Trophoblast cell (in vitro differentiated cells and primary cell): ENCODE measurements at regions not wholly inside any gene's neighbourhood (a gene's known extent, or its start where the extent isn't known, plus 50 kb on each side); places are given as distances from the start of the nearest gene placed in this dataset.

Experiments used
- DNase-seq, 2 donors: peaks; one replicate each; pipeline ENCODE4 v3.0.0-alpha.2; 2016
- H2AFZ ChIP-seq: 2 replicates; pipeline ENCODE4 v1.6.1; 2013; ENCODE audit warnings: low read length, moderate library complexity, mild to moderate bottlenecking; ENCODE audit not compliant: insufficient read depth, poor library complexity
- H2AK5ac ChIP-seq: 2 replicates; pipeline ENCODE4 v1.6.1; 2013; ENCODE audit warnings: mild to moderate bottlenecking, low read length
- H2BK120ac ChIP-seq: 2 replicates; pipeline ENCODE4 v1.6.1; 2013; ENCODE audit warnings: low read length, mild to moderate bottlenecking, moderate library complexity; ENCODE audit not compliant: insufficient read depth, poor library complexity
- H2BK12ac ChIP-seq: 2 replicates; pipeline ENCODE4 v1.6.1; 2013; ENCODE audit warnings: mild to moderate bottlenecking, low read length, moderate library complexity
- H2BK5ac ChIP-seq: 2 replicates; pipeline ENCODE4 v1.6.1; 2013; ENCODE audit warnings: low read length, low read depth, moderate library complexity, mild to moderate bottlenecking; ENCODE audit not compliant: poor library complexity
- H3K14ac ChIP-seq: 2 replicates; pipeline ENCODE4 v1.6.1; 2013; ENCODE audit warnings: mild to moderate bottlenecking, low read length
- H3K18ac ChIP-seq: 2 replicates; pipeline ENCODE4 v1.6.1; 2013; ENCODE audit warnings: mild to moderate bottlenecking, low read length
- H3K23ac ChIP-seq: 2 replicates; pipeline ENCODE4 v1.6.1; 2013; ENCODE audit warnings: low read length
- H3K27ac ChIP-seq: 2 replicates; pipeline ENCODE4 v1.5.1; 2013; ENCODE audit warnings: low read depth, mild to moderate bottlenecking, inconsistent platforms, low read length, moderate library complexity
- H3K27me3 ChIP-seq: 2 replicates; pipeline ENCODE4 v1.6.1; 2013; ENCODE audit warnings: inconsistent platforms, mild to moderate bottlenecking, low read length, moderate library complexity; ENCODE audit not compliant: insufficient read depth
- H3K36me3 ChIP-seq, 2 experiments: 1 replicate in 1 of 2; 2 replicates in 1 of 2; pipeline ENCODE4 v1.6.1; 2013; ENCODE audit warnings: low read length in 2 of 2, mild to moderate bottlenecking in 2 of 2, moderate library complexity in 1 of 2; ENCODE audit not compliant: insufficient read depth in 2 of 2, control insufficient read depth in 1 of 2
- H3K4ac ChIP-seq: 2 replicates; pipeline ENCODE4 v1.6.1; 2013; ENCODE audit warnings: low read depth, mild to moderate bottlenecking, low read length, moderate library complexity
- H3K4me1 ChIP-seq, 2 experiments: 1 replicate in 1 of 2; 2 replicates in 1 of 2; pipeline ENCODE4 v1.6.1; 2013; ENCODE audit warnings: low read length in 2 of 2, mild to moderate bottlenecking in 2 of 2, moderate library complexity in 1 of 2; ENCODE audit not compliant: insufficient read depth in 2 of 2, control insufficient read depth in 1 of 2
- H3K4me2 ChIP-seq: 2 replicates; pipeline ENCODE4 v1.6.1; 2013; ENCODE audit warnings: inconsistent platforms, mild to moderate bottlenecking, low read length, moderate library complexity
- H3K4me3 ChIP-seq: 2 replicates; pipeline ENCODE4 v1.5.1; 2013; ENCODE audit warnings: mild to moderate bottlenecking, low read depth, low read length, inconsistent platforms
- H3K79me1 ChIP-seq: one replicate; pipeline ENCODE4 v1.6.1; 2013; ENCODE audit warnings: low read length
- H3K79me2 ChIP-seq: 2 replicates; pipeline ENCODE4 v1.6.1; 2013; ENCODE audit warnings: low read length, mild to moderate bottlenecking; ENCODE audit not compliant: control insufficient read depth, insufficient read depth, poor library complexity
- H3K9ac ChIP-seq: 2 replicates; pipeline ENCODE4 v1.6.1; 2013; ENCODE audit warnings: mild to moderate bottlenecking, low read length
- H3K9me3 ChIP-seq: 2 replicates; pipeline ENCODE4 v1.6.1; 2013; ENCODE audit warnings: low read depth, mild to moderate bottlenecking, control low read depth, inconsistent platforms, low read length; ENCODE audit not compliant: insufficient read depth
- H4K12ac ChIP-seq: 2 replicates; pipeline ENCODE4 v1.6.1; 2013; ENCODE audit warnings: low read depth, mild to moderate bottlenecking, low read length, moderate library complexity
- H4K8ac ChIP-seq: 2 replicates; pipeline ENCODE4 v1.6.1; 2013; ENCODE audit warnings: low read depth, mild to moderate bottlenecking, low read length, moderate library complexity
- H4K91ac ChIP-seq: one replicate; pipeline ENCODE4 v1.6.1; 2013; ENCODE audit warnings: low read depth, mild to moderate bottlenecking, low read length, moderate library complexity
- WGBS: extraction: QIAGEN DNeasy Blood & Tissue Kit; methylation state at CpG from one replicate; pipeline ENCODE4 v1.1.7; 2013; ENCODE audit warnings: missing lambda C conversion rate; ENCODE audit not compliant: insufficient read length, insufficient coverage; ENCODE audit errors: extremely low coverage; 5-methylcytosine and 5-hydroxymethylcytosine counted together

DNA sequence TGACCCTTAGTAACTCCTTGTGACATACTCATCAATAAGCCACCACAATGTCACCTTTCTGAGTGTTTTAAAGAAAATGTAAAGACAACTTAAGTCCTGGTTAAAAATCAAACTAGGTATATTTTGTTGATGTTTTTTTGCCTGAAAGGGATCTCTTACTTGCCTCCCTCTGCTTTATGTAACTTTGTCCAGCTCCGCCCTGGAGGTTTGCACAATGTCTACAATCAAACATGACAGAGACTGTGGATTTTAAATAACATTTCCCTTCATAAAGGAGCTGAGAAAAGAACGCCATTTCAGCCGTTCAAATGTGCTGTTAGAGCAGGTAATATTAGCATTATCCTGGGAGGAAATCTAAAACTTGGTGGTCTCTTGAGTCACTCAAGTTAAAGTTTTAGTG, 613.9 kb downstream of the SOX5 start:
- H3K27me3 ChIP-seq, result no peaks in the 10 kb centered on the region

DNA sequence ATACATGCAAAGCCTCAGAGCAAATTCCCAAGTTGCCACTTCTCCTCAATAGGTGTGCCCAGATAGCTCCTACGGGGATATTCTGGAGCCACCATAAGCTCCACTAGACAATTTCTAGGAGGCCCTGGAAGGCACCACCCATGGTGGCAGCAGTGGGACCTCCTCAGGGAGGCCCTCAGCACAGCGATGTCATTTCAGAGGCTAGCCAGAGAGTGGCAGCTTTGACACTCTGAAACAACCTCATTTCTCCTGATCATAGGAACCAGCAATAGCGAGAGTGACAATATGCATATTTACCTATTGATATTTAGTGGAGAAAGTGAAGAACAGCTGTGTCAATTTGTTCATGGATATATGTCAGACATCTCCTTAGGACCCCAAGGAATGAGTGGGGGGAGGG, 612.3 kb downstream of the SOX5 start:
- Histone ChIP-seq H3K23ac (no peak overlapping the region), H2BK120ac (no peak overlapping the region), H3K9me3 (no peaks in the 10 kb centered on the region), H3K27ac (no peak overlapping the region), H2BK5ac (no peak overlapping the region), H2BK12ac (no peak overlapping the region), H3K4me3 (no peak overlapping the region), H3K4me1 (no peaks in the 10 kb centered on the region), H3K36me3 (no peaks in the 10 kb centered on the region), H2AK5ac (no peak overlapping the region), H3K79me1 (no peaks in the 10 kb centered on the region), H4K12ac (no peak overlapping the region), H3K14ac (no peak overlapping the region), H3K27me3 (no peaks in the 10 kb centered on the region), H3K4me2 (no peak overlapping the region), H3K79me2 (no peaks in the 10 kb centered on the region), H3K9ac (no peak overlapping the region), H3K4ac (no peak overlapping the region), H4K8ac (no peak overlapping the region), H3K18ac (no peak overlapping the region), H4K91ac (no peak overlapping the region), H2AFZ (no peak overlapping the region)
- DNase-seq, result no peak
- no CpG with 5 or more reads among the region's 3 CpGs for WGBS

More for the DNA sequence above, 613.9 kb downstream of the SOX5 start:
- Histone ChIP-seq H3K4ac (no peak overlapping the region), H3K4me1 (no peaks in the 10 kb centered on the region), H2BK12ac (no peak overlapping the region), H3K4me3 (no peak overlapping the region), H3K4me2 (no peak overlapping the region), H3K79me2 (no peaks in the 10 kb centered on the region), H3K9ac (no peak overlapping the region), H2AK5ac (no peak overlapping the region), H3K36me3 (no peaks in the 10 kb centered on the region), H3K27ac (no peak overlapping the region), H3K9me3 (no peaks in the 10 kb centered on the region), H4K8ac (no peak overlapping the region), H3K79me1 (no peaks in the 10 kb centered on the region), H3K14ac (no peak overlapping the region), H2AFZ (no peak overlapping the region), H2BK120ac (no peak overlapping the region), H3K18ac (no peak overlapping the region), H2BK5ac (no peak overlapping the region), H3K23ac (no peak overlapping the region), H4K91ac (no peak overlapping the region), H4K12ac (no peak overlapping the region)
- DNase-seq, result no peak
- no CpG with 5 or more reads among the region's 3 CpGs for WGBS

DNA sequence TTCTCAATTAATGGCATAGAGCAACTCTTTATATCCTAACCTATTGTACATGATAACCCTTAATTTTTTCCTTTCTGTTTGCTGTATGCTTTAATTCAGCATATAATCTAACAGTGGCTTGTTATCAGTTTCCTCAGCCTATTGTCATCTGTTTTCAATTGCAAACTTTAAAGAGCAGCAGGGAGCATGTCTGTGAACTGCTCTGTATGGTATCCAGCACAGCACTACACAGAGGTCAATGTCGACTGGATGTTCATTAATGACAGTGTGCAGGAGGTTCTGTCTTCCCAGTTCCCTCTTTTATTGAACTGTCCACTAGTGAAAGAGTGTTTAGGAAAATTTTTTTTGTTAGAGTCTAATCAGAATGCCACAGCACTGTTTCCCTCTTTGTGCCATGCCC, 609.1 kb downstream of the SOX5 start:
- Histone ChIP-seq H2BK12ac (no peak overlapping the region), H3K14ac (no peak overlapping the region), H4K91ac (no peak overlapping the region), H3K27me3 (no peaks in the 10 kb centered on the region), H3K9ac (no peak overlapping the region), H3K4me2 (no peak overlapping the region), H2AK5ac (no peak overlapping the region), H3K79me1 (no peaks in the 10 kb centered on the region), H2AFZ (no peak overlapping the region), H3K9me3 (no peaks in the 10 kb centered on the region), H4K12ac (no peak overlapping the region), H3K23ac (no peak overlapping the region), H3K4ac (no peak overlapping the region), H3K27ac (no peak overlapping the region), H4K8ac (no peak overlapping the region), H3K79me2 (no peaks in the 10 kb centered on the region), H2BK5ac (no peak overlapping the region), H3K36me3 (no peaks in the 10 kb centered on the region), H3K18ac (no peak overlapping the region), H3K4me3 (no peak overlapping the region), H2BK120ac (no peak overlapping the region), H3K4me1 (no peaks in the 10 kb centered on the region)
- WGBS, result no CpG with 5 or more reads among the region's 1 CpG
- no peak for DNase-seq

DNA sequence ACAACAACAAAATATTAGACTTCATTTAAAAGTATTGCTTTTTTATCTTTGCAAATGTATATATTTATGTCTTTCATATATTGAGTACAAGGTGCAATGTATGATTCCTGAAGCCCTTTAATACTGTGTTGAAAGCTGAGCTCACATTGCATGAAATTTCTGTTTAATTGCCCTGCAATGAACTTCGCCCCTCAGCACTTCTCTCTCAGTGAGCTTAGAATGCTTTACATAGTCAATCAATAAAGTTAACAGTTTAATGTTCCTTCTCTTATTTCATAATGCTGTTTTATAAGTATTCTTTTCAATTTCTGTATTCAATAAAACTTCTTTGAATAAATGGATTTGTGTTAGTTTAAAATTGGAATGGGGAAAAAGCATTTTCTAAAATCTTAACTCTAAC, 607.1 kb downstream of the SOX5 start:
- no peak overlapping the region for H3K27ac ChIP-seq
- no peaks in the 10 kb centered on the region for H3K27me3 ChIP-seq
- no peak overlapping the region for H3K23ac ChIP-seq
- H2AFZ ChIP-seq, result no peak overlapping the region
- H3K4ac ChIP-seq, result no peak overlapping the region
- H2AK5ac ChIP-seq, result no peak overlapping the region
- no peaks in the 10 kb centered on the region for H3K79me1 ChIP-seq
- H2BK12ac ChIP-seq, result no peak overlapping the region
- H3K14ac ChIP-seq, result no peak overlapping the region
- no peak overlapping the region for H3K18ac ChIP-seq
- H3K36me3 ChIP-seq, result no peaks in the 10 kb centered on the region
- no peak overlapping the region for H3K4me3 ChIP-seq
- no peak overlapping the region for H3K4me2 ChIP-seq
- H3K4me1 ChIP-seq, result no peaks in the 10 kb centered on the region
- H2BK5ac ChIP-seq, result no peak overlapping the region
- DNase-seq, result no peak
- no peaks in the 10 kb centered on the region for H3K9me3 ChIP-seq
- WGBS, result no CpG with 5 or more reads among the region's 1 CpG
- H4K12ac ChIP-seq, result no peak overlapping the region
- no peak overlapping the region for H3K9ac ChIP-seq
- H2BK120ac ChIP-seq, result no peak overlapping the region
- no peak overlapping the region for H4K91ac ChIP-seq
- no peaks in the 10 kb centered on the region for H3K79me2 ChIP-seq
- H4K8ac ChIP-seq, result no peak overlapping the region
